ENCODE measurements at regions not wholly inside any gene's neighbourhood (a gene's known extent, or its start where the extent isn't known, plus 50 kb on each side); places are given as distances from the start of the nearest gene placed in this dataset.

- TF ChIP-seq EZH2 (IDR thresholded peaks at IDR 0.05; ENCODE audit: low read length, unreplicated experiment) = no peak
- no peak for TF ChIP-seq EZH2phosphoT487 (IDR thresholded peaks at IDR 0.05; ENCODE audit: borderline replicate concordance, low read length)
- no peak for TF ChIP-seq CTCF (conservative IDR thresholded peaks at IDR 0.05; ENCODE audit: low read depth, low read length)
- no peaks in the 10 kb centered on the region for H3K4me1 ChIP-seq (ENCODE audit: insufficient read depth, low read length)
- ChIA-PET POLR2A (ENCODE audit: unreplicated experiment) (no interaction called here), CTCF (no interaction called here)
- H2AFZ ChIP-seq (ENCODE audit: low read length) = no peak overlapping the region
- no peak overlapping the region for H3K9ac ChIP-seq (ENCODE audit: low read length)
- no peak overlapping the region for H3K4me2 ChIP-seq (ENCODE audit: low read length)
- H3K4me3 ChIP-seq (ENCODE audit: low read length) = no peak overlapping the region
- no peaks in the 10 kb centered on the region for H3K36me3 ChIP-seq (ENCODE audit: low read depth, low read length)
- H3K9me2 ChIP-seq (replicated peaks; ENCODE audit: low read length) = no peaks in the 10 kb centered on the region
- H4K20me1 ChIP-seq (ENCODE audit: low read length) = no peaks in the 10 kb centered on the region
- DNase-seq = no peak
- H3K27ac ChIP-seq (ENCODE audit: low read length) = no peak overlapping the region
- H3F3A ChIP-seq (ENCODE audit: low read length, unreplicated experiment) = no peaks in the 10 kb centered on the region
- no TSS peak for BruUV-seq (replicated peaks)
- no peaks in the 10 kb centered on the region for H3K79me2 ChIP-seq (ENCODE audit: low read length)
- no peaks in the 10 kb centered on the region for H3K9me3 ChIP-seq (ENCODE audit: low read length)
- no peaks in the 10 kb centered on the region for H3K27me3 ChIP-seq (ENCODE audit: low read length)
- intact Hi-C loops (cut with micrococcal nuclease) = no loop called here
- no peak for ATAC-seq
Measured at GRCh38 chr22:47789171-47789570, 1026.7 kb downstream of the TBC1D22A start.

GRCh38 chr22:47788461-47788860 is 1026.0 kb downstream of the TBC1D22A start:
- Histone ChIP-seq H3K9me3 (ENCODE audit: low read length) (no peaks in the 10 kb centered on the region), H3K4me1 (ENCODE audit: insufficient read depth, low read length) (no peaks in the 10 kb centered on the region), H3F3A (ENCODE audit: low read length, unreplicated experiment) (no peaks in the 10 kb centered on the region), H4K20me1 (ENCODE audit: low read length) (no peaks in the 10 kb centered on the region), H3K9me2 (replicated peaks; ENCODE audit: low read length) (no peaks in the 10 kb centered on the region), H3K4me3 (ENCODE audit: low read length) (no peak overlapping the region), H3K9ac (ENCODE audit: low read length) (no peak overlapping the region), H3K36me3 (ENCODE audit: low read depth, low read length) (no peaks in the 10 kb centered on the region), H3K27ac (ENCODE audit: low read length) (no peak overlapping the region), H3K4me2 (ENCODE audit: low read length) (no peak overlapping the region), H3K79me2 (ENCODE audit: low read length) (no peaks in the 10 kb centered on the region), H2AFZ (ENCODE audit: low read length) (no peak overlapping the region), H3K27me3 (ENCODE audit: low read length) (no peaks in the 10 kb centered on the region)
- CTCF ChIA-PET = no interaction called here
- no TSS peak for BruUV-seq (replicated peaks)
- intact Hi-C loops (cut with micrococcal nuclease) = no loop called here
- POLR2A ChIA-PET (ENCODE audit: unreplicated experiment) = no interaction called here
- DNase-seq (no peak), ATAC-seq (no peak)
- TF ChIP-seq EZH2 (IDR thresholded peaks at IDR 0.05; ENCODE audit: low read length, unreplicated experiment) (no peak), EZH2phosphoT487 (IDR thresholded peaks at IDR 0.05; ENCODE audit: borderline replicate concordance, low read length) (no peak), CTCF (conservative IDR thresholded peaks at IDR 0.05; ENCODE audit: low read depth, low read length) (no peak)

GRCh38 chr22:47787501-47788227 is 1025.2 kb downstream of the TBC1D22A start:
- H3K9me3 ChIP-seq (ENCODE audit: low read length) = no peaks in the 10 kb centered on the region
- BruUV-seq (replicated peaks) = no TSS peak
- H3K79me2 ChIP-seq (ENCODE audit: low read length) = no peaks in the 10 kb centered on the region
- H3K36me3 ChIP-seq (ENCODE audit: low read depth, low read length) = no peaks in the 10 kb centered on the region
- H3K4me1 ChIP-seq (ENCODE audit: insufficient read depth, low read length) = no peaks in the 10 kb centered on the region
- ATAC-seq (no peak), DNase-seq (no peak)
- CTCF ChIA-PET = no interaction called here
- H3K27me3 ChIP-seq (ENCODE audit: low read length) = no peaks in the 10 kb centered on the region
- no peak for TF ChIP-seq EZH2 (IDR thresholded peaks at IDR 0.05; ENCODE audit: low read length, unreplicated experiment)
- TF ChIP-seq EZH2phosphoT487 (IDR thresholded peaks at IDR 0.05; ENCODE audit: borderline replicate concordance, low read length) = no peak
- no peak for TF ChIP-seq CTCF (conservative IDR thresholded peaks at IDR 0.05; ENCODE audit: low read depth, low read length)
- H3K4me2 ChIP-seq (ENCODE audit: low read length) = no peak overlapping the region
- no peak overlapping the region for H3K4me3 ChIP-seq (ENCODE audit: low read length)
- POLR2A ChIA-PET (ENCODE audit: unreplicated experiment) = no interaction called here
- intact Hi-C loops (cut with micrococcal nuclease) = no loop called here
- no peak overlapping the region for H2AFZ ChIP-seq (ENCODE audit: low read length)
- H3K9me2 ChIP-seq (replicated peaks; ENCODE audit: low read length) = no peaks in the 10 kb centered on the region
- no peak overlapping the region for H3K27ac ChIP-seq (ENCODE audit: low read length)
- no peaks in the 10 kb centered on the region for H4K20me1 ChIP-seq (ENCODE audit: low read length)
- no peak overlapping the region for H3K9ac ChIP-seq (ENCODE audit: low read length)
- H3F3A ChIP-seq (ENCODE audit: low read length, unreplicated experiment) = no peaks in the 10 kb centered on the region

Data from PC-3 (cell line).